ELR (cell line): ENCODE measurements at regions not wholly inside any gene's neighbourhood (a gene's known extent, or its start where the extent isn't known, plus 50 kb on each side); places are given as distances from the start of the nearest gene placed in this dataset.

Source experiments
- DNase-seq: peaks from one replicate; pipeline ENCODE4 v3.0.0-alpha.2; 2015; ENCODE audit warnings: low read depth

GRCh38 chr3:79878708-79879107 is 110.9 kb upstream of the ROBO1 start:
- DNase-seq, result no peak

GRCh38 chr3:79874646-79875045 is 106.8 kb upstream of the ROBO1 start:
- no peak for DNase-seq

- DNase-seq, result peak; percentile 43
Observed at GRCh38 chr3:79872483-79872882, 104.7 kb upstream of the ROBO1 start.

DNA sequence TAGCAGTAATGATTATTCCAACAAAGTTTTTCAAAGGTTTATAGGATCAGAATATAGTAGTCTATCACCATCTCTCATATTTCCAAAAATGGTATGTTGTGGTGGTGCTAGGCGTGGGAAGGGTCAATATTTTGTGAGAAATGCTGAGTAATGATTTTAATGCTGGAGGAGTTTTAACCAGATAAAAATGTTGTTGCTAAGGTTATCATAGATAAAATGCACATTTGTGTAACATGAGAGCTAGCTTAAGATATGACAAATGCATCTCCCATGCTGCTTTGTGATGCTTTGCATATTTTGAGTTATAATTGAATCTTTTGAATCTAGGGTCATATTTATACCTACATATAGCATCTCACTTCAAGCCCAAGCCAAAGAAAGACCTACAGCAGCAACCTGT is 103.9 kb upstream of the ROBO1 start:
- no peak for DNase-seq

GRCh38 chr3:79870313-79870620 is 102.5 kb upstream of the ROBO1 start:
- no peak for DNase-seq

DNA sequence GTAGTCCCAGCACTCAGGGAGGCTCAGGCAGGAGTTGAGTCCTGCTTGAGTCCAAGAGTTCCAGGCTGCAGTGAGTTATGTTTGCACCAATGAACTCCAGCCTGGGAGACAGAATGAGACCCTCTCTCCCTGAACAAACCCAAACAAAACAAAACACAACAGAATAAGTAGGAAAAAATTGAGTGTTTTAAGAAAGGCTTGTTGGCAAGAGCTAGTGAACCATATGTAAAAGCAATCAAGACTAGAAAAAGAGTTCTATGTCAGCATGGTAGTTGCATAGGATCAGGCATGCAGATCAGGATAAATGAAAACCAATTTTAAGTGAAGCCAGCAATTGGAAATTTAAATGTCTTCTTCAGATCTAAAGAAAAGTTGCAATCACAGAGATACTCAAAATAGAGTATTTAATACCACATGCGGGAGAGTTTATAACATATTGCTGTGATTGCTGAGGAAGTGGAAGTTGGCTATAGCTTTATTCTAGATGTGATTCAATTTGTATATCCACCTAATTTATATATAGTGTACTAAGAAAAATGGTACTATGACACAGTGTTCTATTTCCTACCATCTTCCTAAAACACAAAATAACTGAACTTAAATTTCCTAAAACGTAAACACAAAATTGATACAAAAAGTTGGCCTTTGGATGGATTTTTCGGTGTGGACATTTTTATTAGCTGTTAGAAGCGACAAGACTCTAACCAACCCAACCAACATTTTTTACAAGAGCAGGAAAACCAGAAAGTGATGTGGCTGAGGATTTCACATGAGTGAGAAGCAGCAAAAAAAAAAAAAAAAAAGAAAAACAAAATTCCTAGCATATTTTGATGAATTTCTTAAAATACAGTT is 101.9 kb upstream of the ROBO1 start:
- DNase-seq, result no peak

- DNase-seq, result no peak
Observed at GRCh38 chr3:79866162-79866561, 98.4 kb upstream of the ROBO1 start.

DNA sequence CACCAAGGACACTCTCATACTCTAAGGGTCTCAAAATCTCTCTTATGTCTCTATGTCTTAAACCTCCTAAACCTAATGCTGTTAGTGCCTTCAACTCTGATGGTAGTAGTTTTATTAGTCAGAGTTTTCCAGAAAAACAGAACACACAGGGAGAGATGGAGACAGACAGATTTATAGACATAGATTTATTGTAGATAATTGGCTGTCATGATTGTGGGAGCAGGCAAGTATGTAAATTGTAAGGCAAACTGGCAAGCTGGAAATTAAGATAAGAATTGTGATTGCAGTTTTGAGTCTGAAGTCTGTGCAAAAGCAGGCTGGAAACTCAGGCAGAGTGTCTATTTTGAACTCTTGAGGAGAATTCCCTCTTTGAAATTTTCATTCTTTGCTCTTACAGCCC is 96.3 kb upstream of the ROBO1 start:
- DNase-seq, result no peak

DNA sequence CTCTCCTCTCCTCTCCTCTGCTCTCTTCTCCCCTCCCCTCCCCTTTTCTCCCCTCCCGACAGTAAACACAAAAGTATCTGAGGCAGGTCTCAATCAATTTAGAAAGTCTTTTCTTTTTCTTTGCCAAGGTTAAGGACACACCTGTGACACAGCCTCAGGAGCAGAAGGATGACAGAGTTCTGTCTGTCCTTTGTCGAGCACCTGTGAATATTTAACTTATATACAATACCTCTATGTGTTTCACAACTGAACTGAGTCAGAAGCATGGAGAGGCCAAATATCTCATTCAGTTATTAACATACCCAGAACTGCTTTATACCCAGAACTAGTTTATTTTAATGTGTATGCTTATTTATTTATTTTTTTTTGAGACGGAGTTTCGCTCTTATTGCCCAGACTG is 81.1 kb upstream of the ROBO1 start:
- no peak for DNase-seq

- DNase-seq, result no peak
Observed at GRCh38 chr3:79847928-79848327, 80.1 kb upstream of the ROBO1 start.

DNA sequence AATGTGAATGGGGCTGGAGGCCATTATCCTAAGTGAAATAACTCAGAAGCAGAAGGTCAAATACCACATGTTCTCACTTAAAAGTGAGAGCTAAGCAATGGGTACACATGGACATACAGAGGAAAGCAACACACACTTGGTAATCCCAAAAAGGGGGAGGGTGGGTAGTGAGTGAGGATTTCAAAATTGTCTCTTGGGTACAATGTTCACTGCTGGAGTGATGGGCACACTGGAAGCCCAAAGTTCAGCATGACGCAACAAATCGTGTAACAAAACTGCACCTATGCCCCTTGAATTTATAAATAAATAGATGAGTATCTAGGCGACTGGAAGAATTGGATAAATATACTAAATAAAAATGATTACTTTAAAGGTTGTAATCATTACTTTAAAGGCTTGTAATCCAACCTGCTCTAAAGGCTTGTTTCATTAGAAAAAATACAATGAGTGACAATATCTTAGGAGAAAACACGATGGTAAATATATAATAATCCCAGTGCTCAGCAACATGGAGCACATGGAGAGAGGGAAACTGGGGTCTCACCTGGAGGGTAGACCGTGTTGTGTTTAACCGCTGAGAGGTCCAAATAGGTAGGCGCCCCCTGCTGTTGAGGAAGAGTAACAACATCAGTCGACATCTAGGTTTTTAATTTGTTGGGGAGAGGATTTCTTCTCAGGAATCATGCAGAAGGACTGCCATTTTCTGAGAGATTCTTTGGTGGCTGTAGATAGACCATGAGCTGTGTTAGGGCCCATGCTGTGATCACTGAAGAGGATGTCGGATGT is 78.5 kb upstream of the ROBO1 start:
- peak; percentile 7 for DNase-seq

- peak; percentile 31 for DNase-seq
Observed at GRCh38 chr3:79845546-79845945, 77.7 kb upstream of the ROBO1 start.

GRCh38 chr3:79844176-79844575 is 76.4 kb upstream of the ROBO1 start:
- no peak for DNase-seq

GRCh38 chr3:79843180-79843579 is 75.4 kb upstream of the ROBO1 start:
- no peak for DNase-seq

GRCh38 chr3:79835701-79836100 is 67.9 kb upstream of the ROBO1 start:
- DNase-seq, result no peak

DNA sequence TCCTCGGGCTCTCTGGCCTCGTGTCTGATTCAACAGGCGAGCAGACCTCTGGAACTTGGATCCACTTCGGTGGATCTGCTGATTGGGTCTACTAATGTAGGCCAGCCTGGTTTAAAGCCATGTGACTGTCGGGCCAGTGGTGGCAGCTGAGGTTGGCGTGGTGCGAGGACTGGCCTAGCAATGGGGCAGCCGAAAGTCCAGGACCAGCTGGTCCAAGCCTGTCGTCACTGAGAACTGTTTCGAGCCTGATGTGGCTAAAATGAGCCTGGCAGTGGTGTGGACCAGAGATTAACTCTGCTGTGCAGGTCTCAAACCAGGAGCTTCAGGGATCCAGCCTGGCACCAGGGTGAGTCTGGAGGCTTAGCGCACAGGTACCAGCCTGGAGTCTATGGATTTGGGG is 56.4 kb upstream of the ROBO1 start:
- DNase-seq, result no peak

DNA sequence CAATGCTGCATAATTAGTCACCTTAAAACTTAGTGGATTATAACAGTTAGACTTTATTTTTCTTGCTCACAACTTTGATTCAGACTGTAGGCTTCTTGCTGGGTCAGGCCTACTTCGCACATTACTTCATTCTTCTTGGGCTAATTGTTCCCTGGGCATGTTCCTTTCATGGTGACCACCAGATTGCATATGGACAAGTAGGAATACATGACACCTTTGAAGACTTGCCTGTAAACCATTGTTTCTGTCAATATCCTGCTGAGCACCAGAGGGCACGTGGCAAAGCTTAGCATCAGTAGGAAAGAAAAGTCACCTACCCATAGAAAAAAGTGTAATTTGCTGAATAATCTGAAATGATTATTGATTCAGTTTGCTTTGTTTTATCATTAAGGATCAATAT is 54.3 kb upstream of the ROBO1 start:
- DNase-seq, result no peak

DNA sequence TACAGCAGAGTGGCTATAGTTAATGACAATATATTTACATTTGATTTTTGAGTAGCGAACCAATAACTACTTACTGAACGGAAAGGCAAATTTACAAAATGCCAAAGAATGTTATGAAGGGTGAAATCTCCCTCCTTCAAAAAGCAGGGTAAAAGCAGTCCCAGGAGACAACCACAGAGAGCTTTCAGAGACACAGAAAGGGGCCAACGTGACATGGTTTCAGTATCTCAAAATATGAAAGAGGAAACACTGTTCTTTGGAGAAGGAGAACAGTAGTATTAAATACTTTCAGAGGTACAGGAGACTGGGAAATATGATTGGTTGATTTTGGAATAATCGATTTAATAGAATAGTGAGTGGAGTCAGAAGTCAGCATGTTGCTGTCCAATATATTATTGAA is 52.3 kb upstream of the ROBO1 start:
- no peak for DNase-seq

GRCh38 chr3:79818015-79818414 is 50.2 kb upstream of the ROBO1 start:
- no peak for DNase-seq
